ENCODE measurements at regions not wholly inside any gene's neighbourhood (a gene's known extent, or its start where the extent isn't known, plus 50 kb on each side); places are given as distances from the start of the nearest gene placed in this dataset.

GRCh38 chr19:14325863-14326262 lies 55.4 kb upstream of the ADGRE5 start:
- BruUV-seq (replicated peaks): no TSS peak
- TF ChIP-seq ZFX (IDR thresholded peaks at IDR 0.05) (no peak), POLR2AphosphoS5 (IDR thresholded peaks at IDR 0.05; ENCODE audit: low read depth, low read length) (no peak), FOSL1 (IDR thresholded peaks at IDR 0.05; ENCODE audit: low read depth) (no peak), RAD21 (IDR thresholded peaks at IDR 0.05; ENCODE audit: low read depth) (no peak), REST (IDR thresholded peaks at IDR 0.05; ENCODE audit: low read depth) (no peak), SIN3A (IDR thresholded peaks at IDR 0.05; ENCODE audit: low read depth) (no peak), CEBPB (IDR thresholded peaks at IDR 0.05; ENCODE audit: low read depth) (no peak), CBX3 (IDR thresholded peaks at IDR 0.05; ENCODE audit: low read depth) (no peak), SP1 (IDR thresholded peaks at IDR 0.05; ENCODE audit: low read depth) (no peak), ATF3 (IDR thresholded peaks at IDR 0.05) (no peak), EZH2phosphoT487 (IDR thresholded peaks at IDR 0.05; ENCODE audit: borderline replicate concordance) (no peak)
- Histone ChIP-seq H3K4me2 (ENCODE audit: low read length) (peak overlapping the region; percentile 19; the same call in 1 of the 2 replicates), H2AFZ (ENCODE audit: low read depth, low read length, poor library complexity, severe bottlenecking) (no peak overlapping the region), H3K36me3 (ENCODE audit: control insufficient read depth in 1 of 2, insufficient read depth in 2 of 2, low read length in 2 of 2) (no peaks in the 10 kb centered on the region), H3K4me3 (replicated peaks in 1 of 2; ENCODE audit: low read depth in 1 of 2, low read length in 2 of 2) (no peak overlapping the region), H4K20me1 (ENCODE audit: insufficient read depth) (no peaks in the 10 kb centered on the region), H3K27ac (ENCODE audit: low read depth, low read length) (no peak overlapping the region), H3K27me3 (ENCODE audit: insufficient read depth, low read length) (no peaks in the 10 kb centered on the region), H3K9me2 (ENCODE audit: insufficient read depth) (no peaks in the 10 kb centered on the region), H3K79me2 (ENCODE audit: insufficient read depth, low read length) (no peaks in the 10 kb centered on the region), H3K4me1 (ENCODE audit: control insufficient read depth in 1 of 2, insufficient read depth in 2 of 2, low read length in 2 of 2) (peaks cover 0 to 7% of the 10 kb centered on the region in 2 experiments; a peak in 3 of 4 replicates), H3K9me3 (ENCODE audit: control insufficient read depth in 1 of 2, insufficient read depth in 1 of 2, low read depth in 1 of 2, low read length in 2 of 2) (peaks cover 0 to 5% of the 10 kb centered on the region in 2 experiments; a peak in 1 of 4 replicates), H3K9ac (ENCODE audit: low read length) (no peak overlapping the region)
- DNase-seq (ENCODE audit: low read depth, low spot score) (no peak), ATAC-seq (no peak)
- RAD21 ChIA-PET (ENCODE audit: low non-redundant PET in 1 of 2, low total read pairs in 2 of 2, uncharacterized antibody in 2 of 2, unreplicated experiment in 2 of 2): no interaction called here
- CTCF ChIA-PET: no interaction called here
- POLR2A ChIA-PET: no interaction called here
- intact Hi-C loops (cut with micrococcal nuclease): no loop called here

Data from HCT116 (cell line).